CD14-positive monocyte (primary cell): ENCODE measurements at regions not wholly inside any gene's neighbourhood (a gene's known extent, or its start where the extent isn't known, plus 50 kb on each side); places are given as distances from the start of the nearest gene placed in this dataset.

Source experiments
- DNase-seq, 3 donors: peaks; one replicate each; pipeline ENCODE4 v3.0.0-alpha.2; 2011 to 2022
- H2AFZ ChIP-seq: 2 replicates; pipeline ENCODE4 v1.6.0; 2012; ENCODE audit warnings: mild to moderate bottlenecking, low read depth, low read length, inconsistent platforms; ENCODE audit not compliant: insufficient read depth, poor library complexity, severe bottlenecking
- H3K27ac ChIP-seq, 2 donors: 1 replicate in 1 of 2; 2 replicates in 1 of 2; pipeline ENCODE4 v1.5.1; 2012 to 2013; ENCODE audit warnings: low read length in 2 of 2, control low read depth in 1 of 2, inconsistent platforms in 1 of 2, low read depth in 1 of 2, mild to moderate bottlenecking in 1 of 2
- H3K27me3 ChIP-seq, 2 donors: one replicate each; pipeline versions ENCODE4 v1.6.0 to v1.6.1; 2011 to 2013; ENCODE audit warnings: low read length in 2 of 2; ENCODE audit not compliant: control insufficient read depth in 2 of 2, insufficient read depth in 2 of 2
- H3K36me3 ChIP-seq, 2 donors: replicated peaks in 1 of 2; 1 replicate in 1 of 2; 2 replicates in 1 of 2; pipeline versions ENCODE4 v1.5.1 to v1.6.1; 2012 to 2013; ENCODE audit warnings: low read length in 2 of 2, control low read depth in 1 of 2, inconsistent platforms in 1 of 2, mild to moderate bottlenecking in 1 of 2; ENCODE audit not compliant: insufficient read depth in 2 of 2, control insufficient read depth in 1 of 2
- H3K4me1 ChIP-seq, 2 donors: 1 replicate in 1 of 2; 2 replicates in 1 of 2; pipeline versions ENCODE4 v1.5.1 to v1.6.1; 2012 to 2013; ENCODE audit warnings: low read length in 2 of 2, control low read depth in 1 of 2, inconsistent platforms in 1 of 2, mild to moderate bottlenecking in 1 of 2, moderate library complexity in 1 of 2; ENCODE audit not compliant: insufficient read depth in 2 of 2, control insufficient read depth in 1 of 2
- H3K4me2 ChIP-seq: replicated peaks from 2 replicates; pipeline ENCODE3; 2012; ENCODE audit warnings: low read length, moderate library complexity, mild to moderate bottlenecking; ENCODE audit not compliant: poor library complexity, severe bottlenecking; ENCODE audit errors: extremely low read depth
- H3K4me3 ChIP-seq, 3 experiments: fragments of 200-600 bp in 1 of 3; sonication (generic) in 1 of 3; replicated peaks in 1 of 3; 1 replicate in 2 of 3; 2 replicates in 1 of 3; pipeline ENCODE4 v1.5.1; 2011 to 2013; ENCODE audit warnings: low read length in 3 of 3, mild to moderate bottlenecking in 3 of 3, control low read depth in 2 of 3, low read depth in 2 of 3, inconsistent platforms in 1 of 3, moderate library complexity in 1 of 3
- H3K79me2 ChIP-seq: 2 replicates; pipeline ENCODE4 v1.6.0; 2012; ENCODE audit warnings: mild to moderate bottlenecking, control low read depth, inconsistent platforms, low read length, moderate library complexity; ENCODE audit not compliant: insufficient read depth
- H3K9ac ChIP-seq: 2 replicates; pipeline ENCODE4 v1.6.0; 2017; ENCODE audit warnings: low read length, mild to moderate bottlenecking; ENCODE audit not compliant: insufficient read depth, poor library complexity, severe bottlenecking
- H3K9me3 ChIP-seq, 2 donors: replicated peaks in 1 of 2; 1 replicate in 1 of 2; 2 replicates in 1 of 2; pipeline versions ENCODE4 v1.5.1 to v1.6.1; 2012 to 2013; ENCODE audit warnings: low read length in 2 of 2, control low read depth in 1 of 2; ENCODE audit not compliant: control insufficient read depth in 1 of 2, insufficient read depth in 1 of 2
- H4K20me1 ChIP-seq: 2 replicates; pipeline ENCODE4 v1.6.0; 2012; ENCODE audit warnings: mild to moderate bottlenecking, low read length, control low read depth, moderate library complexity; ENCODE audit not compliant: insufficient read depth
- H3K27ac Mint-ChIP-seq, 7 donors: one replicate each; pipeline ENCODE4 v1.8.0; 2020; ENCODE audit warnings: mild to moderate bottlenecking in 7 of 7, mixed read lengths in 7 of 7, moderate library complexity in 6 of 7, inconsistent platforms in 2 of 7
- H3K27me3 Mint-ChIP-seq, 3 donors: one replicate each; pipeline ENCODE4 v1.8.0; 2021 to 2022; ENCODE audit warnings: low read depth in 3 of 3, mild to moderate bottlenecking in 3 of 3, mixed read lengths in 3 of 3, moderate library complexity in 3 of 3, inconsistent platforms in 1 of 3
- H3K36me3 Mint-ChIP-seq, 2 donors: one replicate each; pipeline ENCODE4 v1.8.0; 2020; ENCODE audit warnings: mixed read lengths in 2 of 2, inconsistent platforms in 1 of 2, mild to moderate bottlenecking in 1 of 2
- H3K4me1 Mint-ChIP-seq: one replicate; pipeline ENCODE4 v1.8.0; 2020; ENCODE audit warnings: mild to moderate bottlenecking, mixed read lengths
- H3K4me3 Mint-ChIP-seq, 2 donors: one replicate each; pipeline ENCODE4 v1.8.0; 2020; ENCODE audit warnings: mild to moderate bottlenecking in 2 of 2, mixed read lengths in 2 of 2, moderate library complexity in 1 of 2
- H3K9me3 Mint-ChIP-seq, 7 donors: one replicate each; pipeline ENCODE4 v1.8.0; 2020 to 2022; ENCODE audit warnings: mixed read lengths in 7 of 7, mild to moderate bottlenecking in 6 of 7, moderate library complexity in 6 of 7, inconsistent platforms in 2 of 7
- WGBS: methylation state at CpG from one replicate; pipeline ENCODE4 v1.1.5; 2013; ENCODE audit warnings: missing lambda C conversion rate; ENCODE audit not compliant: insufficient coverage; 5-methylcytosine and 5-hydroxymethylcytosine counted together
- intact Hi-C, 2 donors: fragments of 100-400 bp; cut with micrococcal nuclease; formaldehyde crosslinking; loops; one replicate each; pipeline versions ENCODE4 v1.15.0 to v1.15.1; 2023
- TF ChIP-seq, protein P1 (sequence below): fragments of 200-600 bp; IDR thresholded peaks from one replicate; pipeline ENCODE4 v1.8.0; 2022; ENCODE audit warnings: antibody characterized with exemption, mild to moderate bottlenecking

DNA sequence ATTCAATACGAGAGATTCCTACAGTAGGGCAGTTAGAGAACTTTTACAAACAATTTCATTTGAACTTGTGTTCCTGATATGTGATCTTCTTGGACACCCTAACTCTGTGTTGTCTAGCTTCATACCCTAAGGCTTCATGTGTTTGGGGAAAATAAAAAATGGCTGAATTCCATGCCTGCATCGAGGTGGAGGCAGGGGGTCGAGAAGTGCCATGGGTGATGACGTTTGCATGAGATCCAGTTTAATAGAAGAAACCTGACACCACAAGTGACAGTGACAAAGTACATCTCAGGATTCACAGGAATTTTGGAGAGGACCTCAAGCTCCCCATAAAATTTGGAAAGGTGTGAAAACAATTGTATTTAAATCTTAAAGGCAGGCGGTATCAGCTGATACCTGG is 169.2 kb upstream of the NABP1 start:
- 80% methylated on average over 2 of the region's 5 CpGs for WGBS
- TF ChIP-seq, protein P1, sequence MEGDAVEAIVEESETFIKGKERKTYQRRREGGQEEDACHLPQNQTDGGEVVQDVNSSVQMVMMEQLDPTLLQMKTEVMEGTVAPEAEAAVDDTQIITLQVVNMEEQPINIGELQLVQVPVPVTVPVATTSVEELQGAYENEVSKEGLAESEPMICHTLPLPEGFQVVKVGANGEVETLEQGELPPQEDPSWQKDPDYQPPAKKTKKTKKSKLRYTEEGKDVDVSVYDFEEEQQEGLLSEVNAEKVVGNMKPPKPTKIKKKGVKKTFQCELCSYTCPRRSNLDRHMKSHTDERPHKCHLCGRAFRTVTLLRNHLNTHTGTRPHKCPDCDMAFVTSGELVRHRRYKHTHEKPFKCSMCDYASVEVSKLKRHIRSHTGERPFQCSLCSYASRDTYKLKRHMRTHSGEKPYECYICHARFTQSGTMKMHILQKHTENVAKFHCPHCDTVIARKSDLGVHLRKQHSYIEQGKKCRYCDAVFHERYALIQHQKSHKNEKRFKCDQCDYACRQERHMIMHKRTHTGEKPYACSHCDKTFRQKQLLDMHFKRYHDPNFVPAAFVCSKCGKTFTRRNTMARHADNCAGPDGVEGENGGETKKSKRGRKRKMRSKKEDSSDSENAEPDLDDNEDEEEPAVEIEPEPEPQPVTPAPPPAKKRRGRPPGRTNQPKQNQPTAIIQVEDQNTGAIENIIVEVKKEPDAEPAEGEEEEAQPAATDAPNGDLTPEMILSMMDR = no peak
- Histone ChIP-seq H3K4me2 (no peak overlapping the region), H3K4me3 (no peak overlapping the region), H2AFZ (no peak overlapping the region), H3K36me3 (no peaks in the 10 kb centered on the region), H3K9me3 (no peaks in the 10 kb centered on the region), H3K4me1 (no peaks in the 10 kb centered on the region), H3K27ac (no peak overlapping the region), H3K27me3 (no peaks in the 10 kb centered on the region), H3K79me2 (no peaks in the 10 kb centered on the region), H3K9ac (no peak overlapping the region), H4K20me1 (no peaks in the 10 kb centered on the region)
- Mint-ChIP-seq H3K36me3 (no peaks in the 10 kb centered on the region), H3K4me1 (no peaks in the 10 kb centered on the region), H3K4me3 (no peak overlapping the region), H3K27me3 (peaks cover 0 to 2% (median 0%) of the 10 kb centered on the region in 3 donors), H3K27ac (no peak overlapping the region), H3K9me3 (peaks cover 3 to 8% (median 6%) of the 10 kb centered on the region in 7 donors)
- intact Hi-C loops = no loop called here
- no peak for DNase-seq

DNA sequence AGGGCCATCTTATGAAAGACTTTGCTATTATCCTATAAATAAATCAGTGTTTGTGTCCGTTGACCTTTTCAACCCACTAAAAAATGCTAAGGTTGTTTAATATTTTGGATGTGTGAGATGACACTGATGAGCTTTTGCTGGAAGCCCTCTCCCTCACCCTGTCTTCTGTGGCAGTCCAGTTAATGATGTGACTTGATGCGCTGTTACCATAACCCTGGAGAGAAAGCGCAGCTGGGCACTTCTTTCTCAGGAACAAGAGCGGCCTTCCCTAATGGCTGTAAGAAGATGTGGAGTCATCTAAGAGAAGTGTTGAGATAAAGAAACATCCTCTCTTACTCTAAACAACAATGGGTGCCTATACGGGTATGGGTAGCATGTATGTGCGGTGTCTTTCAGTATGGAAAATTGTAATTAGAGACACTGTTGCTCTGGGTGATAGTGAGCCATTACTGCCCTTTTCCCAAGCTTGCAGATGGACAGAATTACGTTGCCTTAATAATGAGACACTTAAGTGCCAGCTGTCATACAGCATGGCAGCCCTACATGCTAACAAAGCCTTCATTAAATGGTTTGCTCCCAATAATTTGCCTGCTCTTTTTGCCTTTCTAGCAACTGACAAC is 165.6 kb upstream of the NABP1 start:
- Histone ChIP-seq H3K36me3 (no peaks in the 10 kb centered on the region), H3K79me2 (no peaks in the 10 kb centered on the region), H3K4me1 (no peaks in the 10 kb centered on the region), H3K4me3 (no peak overlapping the region), H3K9me3 (no peaks in the 10 kb centered on the region), H3K27me3 (no peaks in the 10 kb centered on the region), H2AFZ (no peak overlapping the region), H3K4me2 (no peak overlapping the region), H4K20me1 (no peaks in the 10 kb centered on the region), H3K27ac (no peak overlapping the region), H3K9ac (no peak overlapping the region)
- DNase-seq = no peak
- Mint-ChIP-seq H3K27ac (no peak overlapping the region), H3K36me3 (no peaks in the 10 kb centered on the region), H3K4me3 (no peak overlapping the region), H3K4me1 (no peaks in the 10 kb centered on the region), H3K27me3 (peaks cover 0 to 2% (median 1%) of the 10 kb centered on the region in 3 donors), H3K9me3 (peaks cover 3 to 8% (median 6%) of the 10 kb centered on the region in 7 donors)
- WGBS = 73% methylated on average over 1 of the region's 7 CpGs
- TF ChIP-seq, protein P1 = no peak
- intact Hi-C loops = no loop called here
